Putamen (tissue), 1 donor: ENCODE measurements at regions not wholly inside any gene's neighbourhood (a gene's known extent, or its start where the extent isn't known, plus 50 kb on each side); places are given as distances from the start of the nearest gene placed in this dataset.
A peak's percentile ranks its signal among the peaks of the same experiment; 100 is the strongest.

ENCODE experiments used
- DNase-seq: peaks from one replicate; pipeline ENCODE4 v3.0.0-alpha.2; 2016; ENCODE audit warnings: low spot score

DNA sequence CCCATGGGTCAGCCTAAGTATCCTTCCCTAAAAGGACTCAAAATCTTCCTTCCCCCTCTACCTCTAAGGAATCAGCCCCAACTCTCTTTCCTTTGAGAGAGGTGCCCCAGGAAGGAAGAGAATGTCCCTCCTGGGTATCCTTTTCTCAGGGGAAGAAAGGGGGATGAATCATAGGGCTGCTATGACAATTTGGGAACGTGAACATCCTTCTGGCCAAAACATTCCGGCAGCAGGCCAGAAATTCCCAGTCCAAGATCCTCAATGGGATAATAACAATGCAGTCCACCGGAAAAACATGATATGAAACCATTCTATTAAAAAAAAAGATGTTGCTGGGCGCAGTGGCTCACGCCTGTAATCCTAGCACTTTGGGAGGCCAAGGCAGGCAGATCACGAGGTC is 50.8 kb upstream of the CACNA2D3 start:
- no peak for DNase-seq

- DNase-seq = no peak
Measured at GRCh38 chr3:54069961-54070360, 52.4 kb upstream of the CACNA2D3 start.

DNA sequence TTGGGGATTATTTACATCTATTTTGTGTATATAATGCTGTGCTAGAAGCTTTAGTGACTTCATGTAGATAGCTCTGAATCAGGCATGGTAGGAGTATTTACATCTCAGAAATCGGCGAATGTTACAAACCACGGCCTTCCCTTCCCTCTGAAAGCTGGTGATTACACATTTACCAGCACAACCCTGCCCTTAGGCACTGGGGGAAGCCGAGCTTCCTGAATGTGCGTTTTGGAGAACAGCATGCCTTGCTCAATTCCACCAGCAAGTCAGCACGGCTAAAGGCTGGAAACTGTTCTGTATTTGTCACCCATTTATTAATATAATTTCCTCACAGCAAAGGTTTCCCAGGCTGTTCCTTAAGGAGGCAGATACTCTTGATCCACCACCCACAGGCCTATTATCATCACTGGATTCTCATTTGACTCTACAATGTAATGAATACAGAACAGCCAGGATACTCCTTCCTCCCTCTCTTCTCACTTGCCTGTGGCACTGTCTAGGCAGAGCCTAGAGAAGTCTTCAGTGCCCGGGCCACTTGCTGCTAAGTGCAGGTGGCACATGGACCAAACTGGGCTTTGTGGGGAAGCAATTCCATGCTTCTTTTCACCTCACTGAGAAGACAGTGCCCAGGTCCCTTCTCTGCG is 55.2 kb upstream of the CACNA2D3 start:
- DNase-seq = peak; percentile 8

GRCh38 chr3:54066253-54066652 is 56.1 kb upstream of the CACNA2D3 start:
- DNase-seq = no peak

- no peak for DNase-seq
Measured at GRCh38 chr3:54065586-54065985, 56.8 kb upstream of the CACNA2D3 start.

GRCh38 chr3:54065140-54065539 is 57.2 kb upstream of the CACNA2D3 start:
- DNase-seq = no peak

- DNase-seq = no peak
Measured at GRCh38 chr3:54064486-54064885, 57.9 kb upstream of the CACNA2D3 start.

- DNase-seq = no peak
Measured at GRCh38 chr3:54062546-54062945, 59.8 kb upstream of the CACNA2D3 start.

GRCh38 chr3:54056521-54056920 is 65.8 kb upstream of the CACNA2D3 start:
- no peak for DNase-seq

DNA sequence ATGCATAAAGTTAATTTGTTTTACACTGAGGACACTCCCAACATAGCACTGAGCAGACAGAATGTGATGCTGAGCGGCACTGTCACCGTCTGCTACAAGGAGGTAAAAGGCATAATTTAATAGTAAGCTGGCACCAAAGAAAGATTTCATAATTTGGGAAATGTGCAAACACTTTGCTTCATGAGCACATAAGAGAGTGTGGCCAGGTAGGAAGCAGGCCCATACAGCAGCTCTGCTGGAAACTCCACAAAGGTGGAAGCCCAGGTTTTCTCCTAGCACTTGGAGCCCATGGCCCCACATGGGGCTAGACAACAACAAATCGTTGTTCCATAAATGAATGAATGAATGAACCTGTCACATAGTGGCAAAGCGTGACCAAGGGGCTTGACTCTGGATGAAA is 68.5 kb upstream of the CACNA2D3 start:
- DNase-seq = no peak

DNA sequence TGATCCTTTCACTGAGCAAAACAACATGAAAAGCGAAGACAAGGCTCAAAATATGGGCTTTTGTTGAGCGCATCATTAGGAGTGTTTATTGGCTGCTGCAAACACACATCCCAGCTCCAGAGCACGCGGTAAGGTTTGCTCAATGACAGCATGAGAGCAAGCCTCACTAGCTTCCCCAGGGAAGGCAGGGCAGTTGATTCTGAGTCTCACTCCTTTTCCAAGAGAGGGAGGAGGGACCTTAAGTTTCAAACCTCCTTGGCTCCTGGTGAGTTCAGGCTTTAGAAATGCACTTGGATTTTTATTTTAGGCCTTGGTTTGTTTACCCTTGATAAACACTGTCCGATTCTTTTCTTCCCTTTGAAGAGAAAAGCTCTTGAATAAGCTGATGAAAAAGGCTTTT is 69.1 kb upstream of the CACNA2D3 start:
- DNase-seq = peak; percentile 9

GRCh38 chr3:54047568-54047967 is 74.8 kb upstream of the CACNA2D3 start:
- DNase-seq = no peak

DNA sequence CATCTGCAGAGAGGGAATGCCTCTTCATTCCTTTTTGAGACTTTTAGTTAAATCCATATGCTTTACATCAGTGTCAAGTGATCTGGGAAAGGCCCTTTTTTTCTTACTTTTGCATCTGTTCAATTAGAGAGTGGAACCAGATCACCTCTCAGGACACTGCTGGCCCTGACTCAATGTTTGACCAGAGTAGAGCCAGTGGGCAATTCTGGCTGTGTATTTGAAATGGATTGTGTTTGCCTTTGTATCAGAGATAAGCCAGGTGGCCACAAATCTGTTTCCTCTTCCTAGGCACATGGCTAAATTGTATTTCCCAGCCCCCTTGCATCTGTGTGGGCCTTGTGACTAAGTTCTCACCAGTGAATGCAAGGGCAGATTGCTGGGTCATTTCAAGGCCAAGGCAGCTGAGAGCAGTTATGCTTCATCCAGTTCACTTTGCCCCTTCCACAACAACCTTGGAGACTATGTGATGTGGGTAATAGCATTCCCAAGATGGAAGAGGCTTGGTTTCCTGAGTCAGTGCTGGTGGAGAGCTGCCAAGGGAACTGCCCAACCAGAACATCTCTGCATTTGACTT is 75.6 kb upstream of the CACNA2D3 start:
- no peak for DNase-seq

DNA sequence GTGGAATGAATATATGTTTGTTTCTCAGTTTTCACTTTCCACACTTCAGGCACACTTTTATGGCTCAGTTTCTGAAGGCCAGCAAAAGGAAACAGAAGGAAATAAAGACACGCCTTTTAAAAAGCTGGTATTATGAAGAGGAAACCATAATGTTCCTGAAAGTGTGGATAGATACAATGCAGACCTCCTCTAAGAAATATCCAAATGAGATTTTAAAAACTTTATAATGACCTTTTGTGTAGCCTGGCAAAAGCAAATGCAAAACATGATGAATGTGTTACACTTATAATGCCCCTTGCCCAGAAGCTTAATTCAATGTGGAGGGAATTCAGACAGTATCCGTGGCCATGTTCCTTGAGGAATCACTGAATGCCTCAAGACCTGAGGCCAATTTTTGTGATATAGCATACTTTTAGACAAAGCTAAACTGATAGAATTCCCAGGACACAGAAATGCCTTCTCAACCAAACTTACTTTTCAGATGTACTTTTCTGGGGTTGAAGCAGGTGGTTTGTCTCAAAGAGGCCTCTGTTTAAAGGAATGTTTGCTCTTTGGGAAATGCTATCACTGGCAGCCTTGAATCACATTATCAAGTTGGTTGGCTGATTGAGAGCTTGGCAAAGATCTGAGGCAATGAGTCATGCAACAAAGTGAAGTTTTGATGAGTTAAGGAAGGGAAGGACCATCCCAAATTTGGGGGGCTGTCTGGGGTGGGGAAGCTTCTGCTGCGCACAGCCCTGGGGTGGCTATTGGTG is 77.1 kb upstream of the CACNA2D3 start:
- DNase-seq = no peak

DNA sequence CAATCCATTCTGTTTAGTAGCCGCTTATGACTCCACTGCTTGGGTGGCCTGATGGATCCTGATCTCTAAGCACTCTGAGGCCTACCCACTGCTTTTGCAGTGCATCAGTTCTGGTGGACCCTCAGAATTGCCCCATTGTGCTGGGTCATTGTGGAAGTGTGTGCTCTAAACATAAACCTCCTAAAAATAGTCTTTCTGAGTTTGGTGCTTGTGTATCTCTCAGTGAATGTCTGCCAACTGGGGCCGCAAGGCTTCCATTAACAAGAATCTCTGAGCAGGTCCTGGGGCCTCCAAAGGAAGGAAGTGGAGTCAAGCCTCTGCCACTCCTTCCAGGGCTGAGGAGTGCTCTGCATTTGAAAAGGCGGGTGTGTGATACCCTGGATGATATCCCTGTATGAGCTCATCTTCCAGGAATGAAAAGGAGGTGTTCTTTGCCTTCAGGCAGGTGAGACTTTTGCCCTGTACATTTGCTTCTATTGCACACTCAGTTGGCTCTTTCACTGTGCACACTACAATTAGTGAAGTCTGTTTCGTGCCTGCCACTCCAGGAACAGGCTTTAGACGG is 80.0 kb upstream of the CACNA2D3 start:
- no peak for DNase-seq

GRCh38 chr3:54040476-54040875 is 81.9 kb upstream of the CACNA2D3 start:
- no peak for DNase-seq

DNA sequence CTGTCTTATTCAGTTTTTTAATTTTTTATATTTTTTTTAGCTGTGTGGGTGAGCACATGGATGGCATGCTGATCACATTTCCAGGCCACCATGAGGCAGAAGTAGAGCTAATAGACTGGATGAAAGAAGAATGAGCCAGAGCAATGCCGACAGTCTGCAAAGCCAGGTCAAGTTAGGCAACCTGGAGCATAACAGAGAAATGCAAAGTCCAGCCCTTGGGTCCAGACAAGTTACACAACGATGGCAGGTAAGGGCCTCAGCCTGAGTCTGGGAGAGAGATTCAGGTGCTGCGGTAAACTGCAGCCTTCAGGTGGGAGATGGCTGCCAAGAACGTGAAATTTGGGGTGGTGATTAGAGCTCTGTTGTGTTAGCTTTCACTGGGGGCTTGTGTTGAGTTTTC is 84.0 kb upstream of the CACNA2D3 start:
- DNase-seq = no peak

DNA sequence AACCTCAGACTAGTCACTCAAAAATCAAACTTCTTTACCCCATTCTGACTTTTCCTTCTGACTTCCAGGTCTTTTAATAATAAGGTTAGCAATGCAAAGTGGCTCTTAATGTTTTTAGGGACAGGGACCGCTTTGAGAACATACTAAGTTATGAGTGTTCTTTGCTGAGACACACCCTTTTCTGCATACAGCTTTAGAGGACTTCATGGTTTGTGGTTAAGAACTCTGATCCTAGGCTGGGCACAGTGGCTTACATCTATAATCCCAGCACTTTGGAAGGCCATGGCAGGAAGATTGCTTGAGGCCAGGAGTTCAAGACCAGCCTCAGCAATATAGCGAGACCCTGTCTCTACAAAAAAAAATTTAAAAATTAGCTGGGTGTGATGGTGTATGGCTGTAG is 85.8 kb upstream of the CACNA2D3 start:
- DNase-seq = no peak

GRCh38 chr3:54034971-54035370 is 87.4 kb upstream of the CACNA2D3 start:
- no peak for DNase-seq

- DNase-seq = no peak
Measured at GRCh38 chr3:54033761-54034160, 88.6 kb upstream of the CACNA2D3 start.

DNA sequence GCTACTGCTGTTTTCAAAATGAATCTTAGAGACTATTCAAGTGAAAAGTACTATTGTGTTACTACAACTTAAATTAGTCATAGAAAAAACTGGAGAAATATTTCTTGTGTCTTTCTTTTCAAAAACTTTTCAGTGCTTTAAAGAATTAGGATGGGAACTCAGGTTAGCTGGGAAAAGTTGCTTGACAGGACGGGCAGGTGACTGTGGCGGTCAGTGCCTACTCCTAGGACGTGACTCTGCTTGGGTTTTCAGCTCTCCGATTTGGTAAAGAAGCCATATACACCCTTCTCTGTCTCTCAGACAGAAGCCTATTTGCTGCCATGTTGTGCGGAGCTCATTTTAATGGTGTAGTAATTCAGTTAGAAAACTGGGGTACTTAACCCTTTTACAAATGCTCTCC is 89.8 kb upstream of the CACNA2D3 start:
- DNase-seq = no peak

GRCh38 chr3:54028372-54028771 is 94.0 kb upstream of the CACNA2D3 start:
- DNase-seq = no peak

DNA sequence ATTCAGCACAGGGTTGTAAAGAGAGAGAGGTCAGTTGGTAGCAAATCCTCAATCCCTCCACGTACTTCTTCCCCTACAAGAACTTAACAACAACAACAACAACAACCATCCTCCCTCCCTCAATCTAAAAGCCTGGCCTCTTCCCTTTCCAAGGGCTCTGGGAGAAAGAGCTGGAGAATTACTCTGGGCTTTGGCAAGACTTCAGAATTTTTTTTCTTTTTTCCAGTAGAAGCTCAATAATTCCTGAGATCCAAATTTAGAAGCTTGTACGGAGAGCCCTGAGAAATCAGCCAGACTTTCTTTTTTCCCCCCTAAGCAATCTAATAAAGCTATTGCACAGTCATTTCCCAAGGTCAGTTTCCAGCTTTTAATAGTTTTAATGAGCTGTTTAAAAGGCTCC is 95.8 kb upstream of the CACNA2D3 start:
- DNase-seq = no peak
